Adrenal gland (tissue), 5 donors: ENCODE measurements at regions not wholly inside any gene's neighbourhood (a gene's known extent, or its start where the extent isn't known, plus 50 kb on each side); places are given as distances from the start of the nearest gene placed in this dataset.

Source experiments
- POLR2A ChIP-seq, 2 donors: fragments of 450-650 bp; IDR thresholded peaks; one replicate each; pipeline ENCODE4 v1.6.1; 2017; ENCODE audit warnings: antibody characterized with exemption in 2 of 2, mild to moderate bottlenecking in 2 of 2, moderate library complexity in 1 of 2
- TF ChIP-seq, protein P1 (sequence below), 6 experiments: fragments of 450-650 bp in 4 of 6; fragments of 200-600 bp in 2 of 6; sonication (generic) in 1 of 6; IDR thresholded peaks; 1 replicate in 5 of 6; 2 replicates in 1 of 6; pipeline versions ENCODE4 v1.5.1 to v1.8.0; 2016 to 2021; ENCODE audit warnings: antibody characterized with exemption in 6 of 6, mild to moderate bottlenecking in 2 of 6, moderate library complexity in 1 of 6
- donor health status: DM: no; HTN: no; CAD: no.

DNA sequence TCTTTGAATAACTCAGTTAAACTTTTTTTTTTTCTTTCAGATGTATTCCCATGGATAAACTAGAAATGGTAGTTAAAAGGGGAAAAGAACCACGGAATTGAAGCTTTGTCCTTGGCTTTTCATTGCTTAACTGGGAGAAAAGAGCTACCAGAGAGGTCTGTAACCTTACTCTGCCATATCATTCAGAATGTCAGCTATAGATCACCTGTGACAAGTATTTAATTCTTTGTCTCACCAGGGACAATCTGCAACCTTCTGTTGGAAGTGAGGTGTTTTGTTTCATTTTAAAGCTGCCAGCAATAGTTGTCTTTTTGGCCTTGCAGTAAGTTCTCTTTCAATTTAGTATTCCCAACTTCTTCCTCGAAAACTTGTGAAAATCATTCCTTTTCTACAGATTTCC is 618.4 kb downstream of the FRK start:
- no peak for TF ChIP-seq POLR2A (IDR thresholded peaks at IDR 0.05)
- TF ChIP-seq, protein P1, sequence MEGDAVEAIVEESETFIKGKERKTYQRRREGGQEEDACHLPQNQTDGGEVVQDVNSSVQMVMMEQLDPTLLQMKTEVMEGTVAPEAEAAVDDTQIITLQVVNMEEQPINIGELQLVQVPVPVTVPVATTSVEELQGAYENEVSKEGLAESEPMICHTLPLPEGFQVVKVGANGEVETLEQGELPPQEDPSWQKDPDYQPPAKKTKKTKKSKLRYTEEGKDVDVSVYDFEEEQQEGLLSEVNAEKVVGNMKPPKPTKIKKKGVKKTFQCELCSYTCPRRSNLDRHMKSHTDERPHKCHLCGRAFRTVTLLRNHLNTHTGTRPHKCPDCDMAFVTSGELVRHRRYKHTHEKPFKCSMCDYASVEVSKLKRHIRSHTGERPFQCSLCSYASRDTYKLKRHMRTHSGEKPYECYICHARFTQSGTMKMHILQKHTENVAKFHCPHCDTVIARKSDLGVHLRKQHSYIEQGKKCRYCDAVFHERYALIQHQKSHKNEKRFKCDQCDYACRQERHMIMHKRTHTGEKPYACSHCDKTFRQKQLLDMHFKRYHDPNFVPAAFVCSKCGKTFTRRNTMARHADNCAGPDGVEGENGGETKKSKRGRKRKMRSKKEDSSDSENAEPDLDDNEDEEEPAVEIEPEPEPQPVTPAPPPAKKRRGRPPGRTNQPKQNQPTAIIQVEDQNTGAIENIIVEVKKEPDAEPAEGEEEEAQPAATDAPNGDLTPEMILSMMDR (IDR thresholded peaks at IDR 0.05), result no peak
